ENCODE measurements at regions not wholly inside any gene's neighbourhood (a gene's known extent, or its start where the extent isn't known, plus 50 kb on each side); places are given as distances from the start of the nearest gene placed in this dataset.

DNA sequence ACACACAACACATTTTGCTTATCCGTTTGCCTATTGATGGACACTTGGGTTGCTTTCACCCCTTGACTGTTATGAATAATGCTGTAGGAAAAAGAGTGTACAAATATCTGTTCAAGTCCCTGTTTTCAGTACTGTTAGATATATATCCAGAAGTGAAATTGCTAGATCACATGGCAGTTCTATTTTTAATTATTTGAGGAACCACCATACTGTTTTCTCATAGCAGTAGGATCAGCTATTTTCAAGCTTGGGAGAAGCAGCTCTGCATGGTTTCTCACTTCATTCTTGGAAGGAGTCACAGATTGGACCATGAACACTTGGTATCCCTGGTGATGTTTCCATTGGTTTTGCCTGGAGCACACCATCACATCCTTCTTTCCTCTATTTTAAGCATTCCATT, 114.4 kb upstream of the ZP4 start:
- TF ChIP-seq POLR2A (IDR thresholded peaks at IDR 0.05): no peak
- TF ChIP-seq, protein P1, sequence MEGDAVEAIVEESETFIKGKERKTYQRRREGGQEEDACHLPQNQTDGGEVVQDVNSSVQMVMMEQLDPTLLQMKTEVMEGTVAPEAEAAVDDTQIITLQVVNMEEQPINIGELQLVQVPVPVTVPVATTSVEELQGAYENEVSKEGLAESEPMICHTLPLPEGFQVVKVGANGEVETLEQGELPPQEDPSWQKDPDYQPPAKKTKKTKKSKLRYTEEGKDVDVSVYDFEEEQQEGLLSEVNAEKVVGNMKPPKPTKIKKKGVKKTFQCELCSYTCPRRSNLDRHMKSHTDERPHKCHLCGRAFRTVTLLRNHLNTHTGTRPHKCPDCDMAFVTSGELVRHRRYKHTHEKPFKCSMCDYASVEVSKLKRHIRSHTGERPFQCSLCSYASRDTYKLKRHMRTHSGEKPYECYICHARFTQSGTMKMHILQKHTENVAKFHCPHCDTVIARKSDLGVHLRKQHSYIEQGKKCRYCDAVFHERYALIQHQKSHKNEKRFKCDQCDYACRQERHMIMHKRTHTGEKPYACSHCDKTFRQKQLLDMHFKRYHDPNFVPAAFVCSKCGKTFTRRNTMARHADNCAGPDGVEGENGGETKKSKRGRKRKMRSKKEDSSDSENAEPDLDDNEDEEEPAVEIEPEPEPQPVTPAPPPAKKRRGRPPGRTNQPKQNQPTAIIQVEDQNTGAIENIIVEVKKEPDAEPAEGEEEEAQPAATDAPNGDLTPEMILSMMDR (IDR thresholded peaks at IDR 0.05): no peak

Measured in sigmoid colon (tissue), 3 donors.